OCI-M1 (cell line): ENCODE measurements at regions not wholly inside any gene's neighbourhood (a gene's known extent, or its start where the extent isn't known, plus 50 kb on each side); places are given as distances from the start of the nearest gene placed in this dataset.
"Not testable (repeated sequence)": the region's sequence is repeated elsewhere in the genome, so short reads cannot be mapped to it uniquely, and the experiment has no call there.

Experiments
- DNase-seq: peaks from one replicate; lab custom pipeline; 2025; lab: John Stamatoyannopoulos, UW

DNA sequence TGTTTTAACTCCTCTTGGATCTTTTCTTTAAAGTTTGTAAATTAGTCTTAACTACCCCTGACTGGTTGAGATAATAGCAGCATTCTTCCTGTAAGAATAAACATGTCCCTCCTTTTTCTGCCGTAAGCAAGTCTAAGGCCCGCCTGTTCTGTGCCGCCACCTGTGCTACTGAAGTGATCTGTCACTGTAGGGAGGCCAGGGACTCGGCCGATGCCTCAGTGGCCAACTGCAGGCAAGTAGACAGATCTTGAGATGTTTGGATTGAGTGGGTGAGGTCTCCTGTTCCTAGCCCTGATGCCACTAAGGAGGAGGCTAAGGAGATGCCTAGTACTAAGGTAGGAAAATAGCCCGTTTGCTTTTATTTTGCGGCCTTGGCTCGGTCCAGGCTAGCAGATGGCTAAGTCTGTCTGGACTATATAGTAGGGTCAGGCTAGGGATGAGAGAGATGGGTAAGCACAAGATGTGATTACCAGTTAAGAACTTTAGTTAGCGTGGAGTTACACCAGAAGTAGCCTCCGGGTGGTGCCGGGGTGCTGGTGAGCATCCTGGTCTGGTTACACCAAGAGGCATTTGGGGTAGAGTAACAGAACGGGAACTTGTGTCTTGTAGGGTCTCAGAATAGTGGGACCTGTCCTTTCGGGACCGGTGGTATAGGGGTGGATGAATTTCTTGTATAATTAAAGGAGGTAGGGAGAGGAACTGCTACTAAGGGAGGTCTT, 584.2 kb downstream of the SUCLG1 start:
- peak; percentile 16 for DNase-seq

DNA sequence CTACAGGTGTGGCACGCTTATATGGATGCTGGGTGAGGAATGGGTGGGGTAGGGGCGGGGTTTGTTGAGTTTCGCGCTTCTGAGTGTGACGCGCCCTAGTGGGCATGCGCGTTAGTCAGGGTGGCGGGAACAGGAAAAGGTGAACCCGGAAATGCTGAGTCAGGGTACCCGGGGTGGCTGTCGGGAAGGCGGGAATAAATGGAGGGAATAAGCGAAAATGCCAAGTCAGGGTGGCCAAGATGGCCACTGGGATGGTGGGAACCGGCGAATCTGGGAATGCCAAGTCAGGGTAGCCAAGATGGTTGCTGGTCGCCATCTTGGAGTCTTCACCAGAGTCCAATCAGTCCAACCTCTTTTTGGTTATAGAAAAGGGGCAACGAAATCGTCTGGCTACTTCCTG, 585.0 kb downstream of the SUCLG1 start:
- DNase-seq: no peak

DNA sequence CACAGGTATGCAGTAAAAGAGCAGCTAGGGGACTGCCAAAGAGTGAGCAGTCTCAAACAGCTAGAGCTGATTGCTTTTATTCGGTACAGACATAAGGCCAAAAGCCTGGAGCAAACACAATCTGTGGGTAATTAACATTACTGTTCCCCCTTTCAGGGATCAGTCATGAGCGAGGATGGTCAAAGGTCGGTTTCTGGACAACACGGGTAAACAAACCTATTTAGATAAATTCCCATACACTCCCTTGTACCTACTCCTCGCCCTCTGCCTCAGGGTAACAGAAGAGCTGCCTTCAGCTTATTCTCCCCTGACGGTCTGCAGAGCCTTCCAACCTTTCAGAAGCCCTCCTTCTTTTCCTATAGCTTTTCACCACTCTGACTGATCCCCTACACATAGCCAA, 586.0 kb downstream of the SUCLG1 start:
- no peak for DNase-seq

DNA sequence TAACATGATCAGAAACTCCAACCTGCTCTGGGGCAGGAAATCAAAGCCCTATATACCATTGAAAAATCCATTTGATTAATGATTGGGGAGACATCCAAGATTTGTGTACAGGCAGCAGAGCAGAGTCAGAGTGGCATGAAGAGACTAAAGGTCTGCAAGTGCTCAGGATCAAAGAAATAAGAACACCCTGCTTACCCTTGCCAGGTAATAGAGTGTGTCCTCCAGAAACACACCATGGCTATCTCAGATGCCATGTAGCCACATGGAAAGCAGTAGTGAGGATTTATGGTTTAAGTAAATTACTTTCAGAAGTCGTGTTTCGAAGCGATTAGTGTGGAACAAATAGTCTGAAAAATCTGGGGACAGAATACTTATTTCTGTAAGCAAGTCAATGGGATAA, 592.9 kb downstream of the SUCLG1 start:
- no peak for DNase-seq

DNA sequence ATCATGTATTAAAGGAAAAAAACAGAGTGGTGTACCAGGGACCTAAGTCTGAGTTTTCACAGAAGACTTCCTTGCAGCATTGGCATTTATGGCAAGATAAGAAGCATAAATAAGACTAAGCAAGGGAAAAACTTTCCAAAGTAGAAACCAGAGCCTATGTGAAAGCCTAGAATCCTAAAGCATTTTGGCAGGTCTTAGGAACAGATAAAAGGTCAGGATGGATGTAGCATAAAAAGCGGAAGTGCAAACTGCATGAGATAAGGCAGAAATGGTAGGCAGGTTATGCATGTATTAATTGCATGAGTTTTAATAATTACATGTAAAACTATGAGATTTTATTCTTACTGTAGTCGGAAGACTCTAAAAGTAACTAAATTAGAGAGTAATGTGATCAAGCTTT, 596.5 kb downstream of the SUCLG1 start:
- DNase-seq: peak; percentile 3

DNA sequence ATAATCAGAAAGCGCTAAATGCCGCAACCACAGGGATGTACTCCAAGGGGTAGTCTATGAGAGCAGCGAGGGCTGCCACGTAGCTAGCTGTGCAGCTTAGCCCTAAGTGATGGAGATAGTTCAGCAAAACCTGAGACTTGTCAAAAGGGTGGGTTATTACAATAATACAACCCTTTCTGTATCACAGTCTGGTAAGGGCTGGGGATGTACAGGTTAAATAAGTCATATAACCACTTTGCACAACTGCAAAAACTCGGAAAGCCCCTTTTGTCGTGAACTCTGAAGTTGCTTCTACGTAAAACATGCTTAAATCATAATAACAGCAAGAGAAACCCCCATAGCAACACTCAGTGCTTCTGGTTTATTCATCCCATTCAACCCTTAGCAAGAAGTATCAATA, 598.8 kb downstream of the SUCLG1 start:
- DNase-seq: no peak

DNA sequence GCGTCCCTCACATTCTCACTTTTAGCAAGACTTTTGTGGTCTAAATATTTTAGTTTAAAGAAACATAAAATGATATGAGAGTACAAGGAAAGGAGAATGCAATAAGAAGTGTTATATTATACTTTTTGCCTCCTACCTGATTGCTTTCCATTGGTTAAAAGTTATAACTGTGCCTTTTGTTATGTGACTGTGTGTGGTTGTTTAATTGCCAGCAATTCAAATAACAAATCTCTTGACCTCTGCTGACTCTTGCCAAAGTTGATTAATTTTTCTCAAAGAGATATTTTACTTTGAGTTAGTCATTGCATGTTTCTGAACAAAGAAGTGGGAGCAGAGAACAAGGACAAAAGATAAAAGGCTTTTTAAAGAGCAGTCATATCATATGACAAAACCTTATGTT, 599.5 kb downstream of the SUCLG1 start:
- no peak for DNase-seq

DNA sequence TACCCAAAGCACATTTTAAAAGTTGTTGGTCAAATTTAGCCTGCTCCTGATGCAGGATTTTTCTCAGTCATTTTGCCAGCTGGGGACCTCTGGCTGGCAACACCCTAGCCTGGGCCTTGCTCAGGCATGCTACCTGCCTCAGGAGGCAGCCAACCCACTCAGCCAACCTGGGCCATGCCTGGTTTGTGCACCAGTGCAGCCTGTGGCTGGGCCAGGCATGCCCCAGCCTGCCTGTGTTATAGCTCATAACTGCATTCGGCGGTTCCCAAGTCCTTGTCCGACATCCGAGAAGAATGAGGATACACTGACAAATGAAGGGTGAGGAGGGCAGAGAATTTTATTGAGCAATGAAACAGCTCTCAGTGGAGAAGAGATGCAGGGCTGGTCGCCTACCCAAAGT, 608.0 kb downstream of the SUCLG1 start:
- DNase-seq: no peak

DNA sequence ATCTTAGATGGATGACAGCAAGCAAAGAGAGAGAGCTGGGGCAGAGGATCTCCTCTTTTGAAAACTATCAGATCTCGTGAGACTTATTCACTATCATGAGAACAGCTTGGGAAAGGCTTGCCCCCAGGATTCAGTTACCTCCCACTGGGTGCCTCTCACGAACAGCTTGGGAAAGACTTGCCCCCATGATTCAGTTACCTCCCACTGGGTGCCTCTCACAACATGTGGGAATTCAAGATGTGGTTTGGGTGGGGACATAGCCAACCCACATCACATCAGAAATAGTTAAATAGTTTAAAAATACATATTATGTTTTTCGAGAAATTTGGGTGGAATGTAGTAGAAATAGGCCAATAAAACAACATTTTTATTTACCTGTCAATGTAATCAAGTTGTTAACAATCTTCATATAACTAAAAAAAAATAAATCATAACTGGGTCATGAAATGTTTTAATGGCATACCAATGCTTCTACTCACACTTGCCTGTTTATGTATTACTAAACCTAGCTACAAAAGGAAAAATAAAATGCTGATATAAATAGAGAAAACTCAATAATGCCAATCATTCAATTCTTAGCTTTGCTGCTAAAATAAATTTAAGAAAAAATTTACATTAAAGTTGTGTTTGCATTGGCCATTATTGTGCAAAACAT, 608.9 kb downstream of the SUCLG1 start:
- DNase-seq: no peak

DNA sequence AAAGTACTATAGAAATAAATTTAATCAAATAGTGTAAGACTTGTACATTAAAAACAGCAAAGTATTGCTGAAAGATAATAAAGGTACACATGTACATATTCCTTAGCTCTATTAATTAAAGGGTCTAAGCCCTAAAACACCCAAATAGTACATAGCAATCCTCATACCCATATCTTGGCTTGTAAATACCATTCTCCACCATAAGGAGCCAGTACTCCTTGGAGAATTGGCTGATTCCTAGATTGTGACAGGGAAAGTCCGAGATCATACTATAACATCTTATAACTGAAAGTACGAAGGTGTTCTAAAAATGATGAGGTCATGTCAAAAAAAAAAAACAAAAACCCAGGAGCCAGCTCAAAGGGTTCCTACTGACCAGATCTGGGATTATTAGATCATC, 614.6 kb downstream of the SUCLG1 start:
- DNase-seq: peak; percentile 2

DNA sequence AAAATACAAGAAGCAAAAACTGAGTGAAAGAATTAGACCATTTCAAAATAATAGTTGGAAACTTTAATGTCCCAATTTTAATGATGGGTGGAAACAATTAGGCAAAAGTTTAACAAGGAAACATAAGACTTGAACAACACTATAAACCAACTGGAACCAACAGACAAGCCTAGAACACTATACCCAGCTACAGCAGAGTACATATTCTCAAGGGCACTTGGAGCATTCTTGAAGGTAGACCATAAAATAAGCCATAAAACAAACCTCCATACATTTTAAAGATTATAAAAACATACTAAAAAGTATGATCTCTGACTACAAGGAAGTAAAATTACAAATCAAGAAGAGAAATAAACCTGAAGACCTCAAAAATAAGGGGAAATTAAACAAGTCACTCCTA, 616.7 kb downstream of the SUCLG1 start:
- DNase-seq: no peak

DNA sequence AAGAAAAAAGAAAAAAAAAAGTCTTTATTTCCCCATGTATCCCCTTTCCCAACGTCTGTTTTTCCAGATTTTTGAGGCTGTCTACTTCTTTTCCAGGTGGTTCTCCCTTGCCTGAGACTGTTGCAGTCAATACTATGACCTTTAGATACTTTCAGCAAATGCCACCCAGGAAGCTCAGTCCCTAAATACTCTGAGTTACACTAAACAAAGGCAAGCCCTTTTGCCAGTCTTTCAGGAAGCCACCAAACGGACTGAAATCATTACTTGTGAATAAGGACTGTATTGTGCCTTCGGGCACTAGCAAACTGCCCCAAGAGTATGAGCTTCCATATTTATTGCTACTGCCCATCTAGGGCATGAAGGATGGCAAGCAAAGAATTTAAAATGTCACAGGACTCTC, 621.3 kb downstream of the SUCLG1 start:
- no peak for DNase-seq

DNA sequence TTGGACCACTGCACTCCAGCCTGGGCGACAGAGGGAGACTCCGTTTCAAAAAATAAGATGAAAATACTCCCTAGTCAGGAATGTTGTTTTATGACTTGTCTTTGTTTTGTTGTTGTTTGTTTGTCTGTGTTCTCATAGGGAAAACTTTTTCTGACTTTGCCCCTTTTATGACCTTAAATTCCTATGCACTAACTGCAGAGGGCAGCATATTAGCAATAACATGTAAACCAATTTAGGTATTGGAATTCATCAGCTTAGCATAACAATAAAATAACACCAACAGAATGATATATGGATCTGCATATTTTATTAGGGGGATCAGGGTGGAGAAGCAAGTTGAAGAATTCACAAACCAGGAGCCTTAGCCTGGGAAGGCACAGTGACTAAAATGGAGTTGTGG, 631.5 kb downstream of the SUCLG1 start:
- DNase-seq: no peak

DNA sequence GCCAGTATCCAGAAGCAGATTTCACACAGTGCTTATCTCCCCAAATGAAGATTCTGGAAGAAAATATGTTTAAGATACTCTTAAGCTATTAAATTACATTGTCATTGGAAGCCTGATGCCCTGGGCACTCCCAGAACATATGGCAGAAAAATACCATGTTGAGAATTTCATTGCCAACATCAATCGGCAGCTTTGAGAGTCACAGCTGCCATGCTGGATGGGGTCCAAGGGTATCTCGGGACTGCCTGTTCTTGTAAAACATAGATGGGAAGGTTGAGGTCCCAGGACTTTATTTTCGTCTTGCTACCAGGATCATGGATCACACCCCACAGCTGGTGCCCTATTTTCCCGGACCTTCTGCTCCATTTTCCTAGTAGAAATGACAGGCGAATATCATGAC, 632.5 kb downstream of the SUCLG1 start:
- DNase-seq: no peak

DNA sequence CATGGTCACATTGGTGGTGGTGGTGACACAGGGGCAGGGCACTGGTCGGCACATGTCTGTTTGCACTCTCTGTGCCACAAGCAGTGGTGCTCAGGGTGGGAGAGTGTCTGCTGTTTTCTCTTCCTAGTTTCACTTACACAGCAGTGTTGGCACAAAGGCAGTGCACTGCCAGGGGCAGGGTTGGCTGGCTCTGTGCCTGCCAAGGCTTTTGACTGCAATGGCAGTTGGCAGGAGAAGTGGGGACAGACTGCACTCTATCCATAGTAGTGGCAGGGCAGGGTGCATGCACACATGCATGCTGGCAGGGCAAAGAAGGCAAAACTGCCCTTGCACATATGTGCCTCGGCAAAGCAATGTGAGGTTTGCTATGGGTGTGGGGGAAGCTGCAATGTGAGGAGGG, 635.9 kb downstream of the SUCLG1 start:
- no peak for DNase-seq

DNA sequence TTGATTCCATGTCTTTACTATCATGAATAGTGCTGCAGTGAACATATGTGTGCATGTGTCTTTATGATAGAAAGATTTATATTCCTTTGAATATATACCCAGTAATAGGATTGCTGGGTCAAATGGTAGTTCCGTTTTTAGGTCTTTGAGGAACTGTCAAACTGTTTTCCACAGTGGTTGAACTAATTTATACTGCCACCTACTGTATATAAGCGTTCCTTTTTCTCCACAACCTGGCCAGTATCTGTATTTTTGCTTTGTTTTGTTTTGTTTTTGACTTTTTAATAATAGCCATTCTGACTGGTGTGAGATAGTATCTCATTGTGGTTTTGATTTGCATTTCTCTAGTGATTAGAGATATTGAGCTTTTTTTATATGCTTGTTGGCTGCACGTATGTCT, 641.6 kb downstream of the SUCLG1 start:
- DNase-seq: peak; percentile 68

DNA sequence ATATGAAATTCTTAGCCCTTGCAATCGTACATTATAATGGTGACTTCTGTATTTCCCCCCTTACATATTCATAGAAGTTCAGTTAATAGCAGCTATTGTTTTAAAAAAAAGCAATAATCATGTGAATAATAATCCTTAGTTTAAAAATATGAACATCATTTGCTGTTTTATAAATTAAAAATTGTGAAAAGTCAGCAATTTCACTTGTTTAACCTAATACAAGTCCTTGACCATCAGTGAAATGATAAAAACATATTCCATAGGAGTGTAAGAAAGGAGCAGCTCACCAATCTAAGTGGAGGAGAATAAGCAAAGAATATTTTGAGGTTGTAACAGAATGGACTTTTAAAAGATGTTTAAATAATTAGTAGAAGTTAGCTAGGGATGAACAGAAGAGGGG, 650.2 kb downstream of the SUCLG1 start:
- no peak for DNase-seq

DNA sequence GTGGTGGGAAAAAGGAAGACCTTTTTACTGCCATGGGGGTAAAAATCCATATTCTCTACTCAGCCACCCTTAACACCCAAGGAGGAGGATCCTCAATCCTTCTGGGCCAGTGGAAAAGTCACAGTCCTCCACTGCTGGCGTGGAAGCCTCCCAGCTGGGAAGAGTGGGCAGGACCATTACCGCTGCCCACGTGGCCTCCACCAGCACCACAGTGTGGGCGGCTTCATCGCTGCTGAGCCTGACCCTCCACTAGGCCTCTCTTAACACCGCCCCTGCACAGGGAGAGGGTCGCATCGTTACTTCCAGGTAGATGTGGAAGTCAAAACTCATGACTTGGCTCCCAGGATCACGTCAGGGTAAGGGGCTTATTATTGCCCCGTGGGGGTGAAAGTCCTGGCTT, 656.5 kb downstream of the SUCLG1 start:
- DNase-seq: no peak

DNA sequence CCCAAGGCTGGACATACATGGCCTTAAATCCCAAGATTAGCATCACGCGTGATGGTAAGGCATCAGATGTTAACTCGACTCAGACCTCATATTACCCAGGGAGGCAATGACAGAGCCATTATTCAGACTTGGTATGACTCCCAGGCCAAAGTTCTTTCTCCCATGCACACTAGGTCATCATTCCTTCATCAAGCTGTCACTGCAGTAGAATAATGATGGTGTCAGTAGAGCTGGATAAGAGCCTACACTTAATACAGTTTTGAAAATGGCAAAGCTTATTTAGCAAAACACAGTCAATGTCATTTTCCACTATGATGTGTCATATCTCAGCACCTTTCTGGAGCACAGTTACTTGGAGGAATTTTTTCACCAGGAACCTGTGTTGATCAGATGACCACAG, 663.3 kb downstream of the SUCLG1 start:
- no peak for DNase-seq

DNA sequence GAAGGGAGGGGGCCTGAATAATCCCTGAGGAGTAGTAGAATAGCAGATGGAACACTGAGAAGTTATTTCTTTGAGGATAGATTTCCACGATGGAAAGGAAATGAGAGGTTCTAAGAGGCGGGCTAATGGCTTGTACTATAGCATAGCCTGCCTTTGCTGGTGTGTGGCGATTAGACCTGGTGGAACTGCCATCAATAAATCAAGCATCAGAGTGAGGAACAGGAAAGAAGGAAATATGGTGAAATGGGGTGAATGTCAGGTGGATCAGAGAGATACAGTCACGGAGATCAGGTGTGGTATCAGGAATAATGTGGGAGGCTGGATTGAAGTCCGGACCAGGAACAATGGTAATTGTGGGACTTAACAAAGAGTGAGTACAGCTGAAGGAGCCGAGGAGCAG, 668.6 kb downstream of the SUCLG1 start:
- DNase-seq: not testable (repeated sequence)

DNA sequence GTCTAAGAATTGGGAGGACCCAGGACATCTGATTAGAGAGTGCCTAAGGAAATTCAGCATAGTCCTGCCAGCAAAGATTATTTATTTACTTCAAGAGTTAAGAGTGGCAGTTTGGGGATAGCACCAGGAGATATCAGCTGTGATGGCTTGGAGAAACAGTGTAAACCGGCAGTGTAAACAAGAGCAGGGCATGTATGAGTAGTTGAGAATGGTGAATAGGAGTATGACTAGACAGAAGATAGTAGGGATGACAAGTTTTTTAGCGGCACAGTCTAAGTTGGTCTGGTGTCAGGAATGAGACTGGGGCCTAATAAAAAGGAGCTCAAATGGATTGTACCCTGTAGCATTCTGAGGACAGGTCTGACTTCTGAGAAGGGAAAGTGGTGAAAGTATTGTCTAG, 669.4 kb downstream of the SUCLG1 start:
- not testable (repeated sequence) for DNase-seq

DNA sequence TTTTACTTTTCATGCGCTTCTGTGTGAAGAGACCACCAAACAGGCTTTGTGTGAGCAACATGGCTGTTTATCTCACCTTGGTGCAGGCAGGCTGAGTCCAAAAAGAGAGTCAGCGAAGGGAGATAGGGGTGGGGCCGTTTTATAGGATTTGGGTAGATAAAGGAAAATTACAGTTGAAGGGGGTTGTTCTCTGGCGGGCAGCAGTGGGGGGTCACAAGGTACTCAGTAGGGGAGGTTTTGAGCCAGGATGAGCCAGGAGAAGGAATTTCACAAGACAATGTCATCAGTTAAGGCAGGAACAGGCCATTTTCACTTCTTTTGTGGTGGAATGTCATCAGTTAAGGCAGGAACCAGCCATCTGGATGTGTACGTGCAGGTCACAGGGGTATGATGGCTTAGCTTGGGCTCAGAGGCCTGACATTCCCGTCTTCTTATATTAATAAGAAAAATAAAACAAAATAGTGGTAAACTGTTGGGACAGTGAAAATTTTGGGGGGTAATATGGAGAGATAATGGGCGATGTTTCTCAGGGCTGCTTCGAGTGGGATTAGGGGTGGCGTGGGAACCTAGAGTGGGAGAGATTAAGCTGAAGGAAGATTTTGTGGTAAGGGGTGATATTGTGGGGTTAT, 670.0 kb downstream of the SUCLG1 start:
- DNase-seq: not testable (repeated sequence)

DNA sequence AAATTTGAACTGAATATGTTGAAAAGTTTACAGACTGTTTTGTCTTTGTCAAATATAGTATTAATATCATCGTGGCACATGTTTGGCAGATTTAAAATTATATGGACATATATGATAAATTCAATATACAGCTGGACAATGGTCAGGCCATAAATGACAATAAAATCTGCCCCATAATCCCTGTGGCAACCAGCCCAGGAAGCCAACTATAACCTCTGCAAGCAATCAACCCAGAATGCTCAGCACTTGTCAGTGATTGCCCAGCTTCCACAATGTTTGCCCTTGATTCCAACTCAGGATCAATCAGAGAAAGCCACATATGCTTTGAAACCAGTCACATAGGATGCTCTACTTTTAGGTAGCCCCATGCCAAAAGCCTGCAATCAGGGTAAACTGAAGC, 671.9 kb downstream of the SUCLG1 start:
- DNase-seq: no peak

DNA sequence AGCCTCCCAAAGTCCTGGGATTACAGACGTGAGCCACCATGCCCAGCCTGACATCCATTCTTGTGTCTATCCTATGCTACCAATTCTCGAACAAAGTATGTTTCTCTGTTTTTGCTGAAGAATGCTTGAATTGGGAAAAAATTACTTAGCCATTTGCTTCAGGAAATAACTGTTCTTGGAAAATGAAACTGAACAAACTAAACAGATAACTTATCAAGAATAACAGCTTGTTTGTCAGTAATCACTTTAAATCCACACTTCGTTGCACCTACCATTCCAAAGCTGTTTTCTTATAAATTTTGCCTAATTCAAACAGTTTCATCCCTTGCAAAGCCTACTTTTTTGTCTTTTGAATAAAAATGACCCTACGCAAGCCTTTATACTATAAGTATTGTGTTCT, 672.9 kb downstream of the SUCLG1 start:
- peak; percentile 33 for DNase-seq
